Mesendoderm (in vitro differentiated cells): ENCODE measurements at regions not wholly inside any gene's neighbourhood (a gene's known extent, or its start where the extent isn't known, plus 50 kb on each side); places are given as distances from the start of the nearest gene placed in this dataset.
A peak's percentile ranks its signal among the peaks of the same experiment; 100 is the strongest.

Experiments
- DNase-seq: peaks from one replicate; pipeline ENCODE4 v3.0.0; 2013
- H2AK5ac ChIP-seq: 2 replicates; pipeline ENCODE4 v1.6.1; 2013; ENCODE audit warnings: low read length, inconsistent platforms
- H2BK120ac ChIP-seq: 2 replicates; pipeline ENCODE4 v1.6.1; 2013; ENCODE audit warnings: low read depth, mild to moderate bottlenecking, low read length, moderate library complexity, mixed read lengths
- H2BK15ac ChIP-seq: replicated peaks from 2 replicates; pipeline ENCODE4 v1.6.1; 2013; ENCODE audit warnings: low read depth, mild to moderate bottlenecking, moderate library complexity
- H2BK5ac ChIP-seq: 2 replicates; pipeline ENCODE4 v1.6.1; 2013; ENCODE audit warnings: low read length, inconsistent platforms
- H3K18ac ChIP-seq: 2 replicates; pipeline ENCODE4 v1.6.1; 2013; ENCODE audit warnings: mild to moderate bottlenecking, low read length, mixed read lengths
- H3K23ac ChIP-seq: one replicate; pipeline ENCODE4 v1.6.1; 2013; ENCODE audit warnings: low read length
- H3K27ac ChIP-seq: 2 replicates; pipeline ENCODE4 v1.5.1; 2013; ENCODE audit warnings: low read depth, mild to moderate bottlenecking, inconsistent platforms, low read length, moderate library complexity
- H3K27me3 ChIP-seq: 2 replicates; pipeline ENCODE4 v1.6.1; 2013; ENCODE audit warnings: low read length, control low read depth, mild to moderate bottlenecking, inconsistent platforms; ENCODE audit not compliant: insufficient read depth, poor library complexity
- H3K36me3 ChIP-seq: 2 replicates; pipeline ENCODE4 v1.6.1; 2013; ENCODE audit warnings: low read length, inconsistent platforms; ENCODE audit not compliant: control insufficient read depth, insufficient read depth
- H3K4ac ChIP-seq: one replicate; pipeline ENCODE4 v1.6.1; 2013; ENCODE audit warnings: low read depth, mild to moderate bottlenecking, low read length, moderate library complexity
- H3K4me1 ChIP-seq: 2 replicates; pipeline ENCODE4 v1.6.1; 2013; ENCODE audit warnings: low read depth, low read length, inconsistent platforms; ENCODE audit not compliant: control insufficient read depth
- H3K4me2 ChIP-seq: 2 replicates; pipeline ENCODE4 v1.6.1; 2013; ENCODE audit warnings: low read length
- H3K4me3 ChIP-seq: 2 replicates; pipeline ENCODE4 v1.5.1; 2013; ENCODE audit warnings: mild to moderate bottlenecking, low read length
- H3K56ac ChIP-seq: one replicate; pipeline ENCODE4 v1.6.1; 2013; ENCODE audit warnings: low read length
- H3K79me1 ChIP-seq: 2 replicates; pipeline ENCODE4 v1.6.1; 2013; ENCODE audit warnings: low read length, inconsistent platforms
- H3K79me2 ChIP-seq: 2 replicates; pipeline ENCODE4 v1.6.1; 2013; ENCODE audit warnings: mild to moderate bottlenecking, low read length; ENCODE audit not compliant: control insufficient read depth, insufficient read depth
- H3K9ac ChIP-seq: 2 replicates; pipeline ENCODE4 v1.6.1; 2013; ENCODE audit warnings: low read length, inconsistent platforms
- H4K5ac ChIP-seq: one replicate; pipeline ENCODE4 v1.6.1; 2013; ENCODE audit warnings: low read length
- H4K8ac ChIP-seq: one replicate; pipeline ENCODE4 v1.6.1; 2013; ENCODE audit warnings: low read depth, mild to moderate bottlenecking, control low read depth, low read length, moderate library complexity
- WGBS: extraction: QIAGEN DNeasy Blood & Tissue Kit; methylation state at CpG from one replicate; pipeline ENCODE4 v1.1.7; 2013; ENCODE audit warnings: low lambda C conversion rate, missing lambda C conversion rate; ENCODE audit not compliant: insufficient coverage; ENCODE audit errors: extremely low coverage; 5-methylcytosine and 5-hydroxymethylcytosine counted together

- Histone ChIP-seq H3K27ac (no peak overlapping the region), H3K23ac (no peak overlapping the region), H3K4me2 (no peak overlapping the region), H2BK120ac (no peak overlapping the region), H4K5ac (no peak overlapping the region), H3K36me3 (no peaks in the 10 kb centered on the region), H3K27me3 (no peaks in the 10 kb centered on the region), H3K4me3 (no peak overlapping the region), H3K9ac (no peak overlapping the region), H4K8ac (no peak overlapping the region), H3K4ac (no peak overlapping the region), H2BK5ac (no peak overlapping the region), H3K4me1 (no peaks in the 10 kb centered on the region), H3K79me1 (no peaks in the 10 kb centered on the region), H3K79me2 (no peaks in the 10 kb centered on the region), H2AK5ac (no peak overlapping the region), H3K18ac (no peak overlapping the region), H2BK15ac (no peak overlapping the region), H3K56ac (no peak overlapping the region)
- WGBS, result no CpG with 5 or more reads among the region's 10 CpGs
- peak; percentile 21 for DNase-seq
These were observed 338.8 kb downstream of the MATN1 start for GRCh38 chr1:30384286-30385245.

GRCh38 chr1:30383221-30383711, 340.1 kb downstream of the MATN1 start:
- no peak overlapping the region for H3K18ac ChIP-seq
- H3K23ac ChIP-seq, result no peak overlapping the region
- H3K79me2 ChIP-seq, result no peaks in the 10 kb centered on the region
- H2BK15ac ChIP-seq, result no peak overlapping the region
- no peak overlapping the region for H4K8ac ChIP-seq
- no peak overlapping the region for H3K56ac ChIP-seq
- no peak overlapping the region for H3K27ac ChIP-seq
- WGBS, result no CpG with 5 or more reads among the region's 12 CpGs
- H3K79me1 ChIP-seq, result no peaks in the 10 kb centered on the region
- H2BK5ac ChIP-seq, result no peak overlapping the region
- H3K36me3 ChIP-seq, result no peaks in the 10 kb centered on the region
- no peaks in the 10 kb centered on the region for H3K27me3 ChIP-seq
- no peak overlapping the region for H3K9ac ChIP-seq
- no peak overlapping the region for H3K4me2 ChIP-seq
- H3K4me3 ChIP-seq, result no peak overlapping the region
- H3K4me1 ChIP-seq, result no peaks in the 10 kb centered on the region
- H3K4ac ChIP-seq, result no peak overlapping the region
- H2BK120ac ChIP-seq, result no peak overlapping the region
- no peak for DNase-seq
- no peak overlapping the region for H2AK5ac ChIP-seq
- no peak overlapping the region for H4K5ac ChIP-seq

GRCh38 chr1:30382496-30382895, 340.9 kb downstream of the MATN1 start:
- Histone ChIP-seq H3K27me3 (no peaks in the 10 kb centered on the region), H3K9ac (no peak overlapping the region), H4K5ac (no peak overlapping the region), H2BK15ac (no peak overlapping the region), H3K4me3 (no peak overlapping the region), H4K8ac (no peak overlapping the region), H2BK120ac (no peak overlapping the region), H3K79me2 (no peaks in the 10 kb centered on the region), H3K36me3 (no peaks in the 10 kb centered on the region), H3K27ac (no peak overlapping the region), H2BK5ac (no peak overlapping the region), H3K23ac (no peak overlapping the region), H3K79me1 (no peaks in the 10 kb centered on the region), H3K4ac (no peak overlapping the region), H3K56ac (no peak overlapping the region), H2AK5ac (no peak overlapping the region), H3K4me1 (no peaks in the 10 kb centered on the region), H3K4me2 (no peak overlapping the region), H3K18ac (no peak overlapping the region)
- DNase-seq, result no peak
- no CpG with 5 or more reads among the region's 2 CpGs for WGBS

- H3K79me2 ChIP-seq, result no peaks in the 10 kb centered on the region
- no peak for DNase-seq
- no peak overlapping the region for H3K4me2 ChIP-seq
- no peak overlapping the region for H2BK15ac ChIP-seq
- no peak overlapping the region for H2BK5ac ChIP-seq
- no peaks in the 10 kb centered on the region for H3K27me3 ChIP-seq
- H2BK120ac ChIP-seq, result no peak overlapping the region
- H3K4me1 ChIP-seq, result no peaks in the 10 kb centered on the region
- H3K79me1 ChIP-seq, result no peaks in the 10 kb centered on the region
- H3K36me3 ChIP-seq, result no peaks in the 10 kb centered on the region
- no peak overlapping the region for H4K5ac ChIP-seq
- H2AK5ac ChIP-seq, result no peak overlapping the region
- no peak overlapping the region for H3K4me3 ChIP-seq
- no peak overlapping the region for H3K56ac ChIP-seq
- H3K18ac ChIP-seq, result no peak overlapping the region
- no peak overlapping the region for H3K23ac ChIP-seq
- no CpG with 5 or more reads among the region's 7 CpGs for WGBS
- no peak overlapping the region for H4K8ac ChIP-seq
- no peak overlapping the region for H3K27ac ChIP-seq
- no peak overlapping the region for H3K9ac ChIP-seq
- no peak overlapping the region for H3K4ac ChIP-seq
These were observed 341.6 kb downstream of the MATN1 start for GRCh38 chr1:30381671-30382365.

GRCh38 chr1:30381266-30381665, 342.1 kb downstream of the MATN1 start:
- H3K4ac ChIP-seq, result no peak overlapping the region
- no peak overlapping the region for H4K5ac ChIP-seq
- H3K27ac ChIP-seq, result no peak overlapping the region
- no peaks in the 10 kb centered on the region for H3K79me1 ChIP-seq
- H3K27me3 ChIP-seq, result no peaks in the 10 kb centered on the region
- H3K9ac ChIP-seq, result no peak overlapping the region
- H3K79me2 ChIP-seq, result no peaks in the 10 kb centered on the region
- no peak overlapping the region for H2BK120ac ChIP-seq
- no peak overlapping the region for H3K18ac ChIP-seq
- H3K23ac ChIP-seq, result no peak overlapping the region
- no peak for DNase-seq
- no peak overlapping the region for H3K4me3 ChIP-seq
- H4K8ac ChIP-seq, result no peak overlapping the region
- WGBS, result no CpG with 5 or more reads among the region's 5 CpGs
- H3K56ac ChIP-seq, result no peak overlapping the region
- no peaks in the 10 kb centered on the region for H3K4me1 ChIP-seq
- no peak overlapping the region for H2BK15ac ChIP-seq
- no peak overlapping the region for H3K4me2 ChIP-seq
- H3K36me3 ChIP-seq, result no peaks in the 10 kb centered on the region
- no peak overlapping the region for H2BK5ac ChIP-seq
- H2AK5ac ChIP-seq, result no peak overlapping the region
